GM10266 (cell line): ENCODE measurements at regions not wholly inside any gene's neighbourhood (a gene's known extent, or its start where the extent isn't known, plus 50 kb on each side); places are given as distances from the start of the nearest gene placed in this dataset.

Experiments used
- DNase-seq: peaks from one replicate; pipeline ENCODE4 v3.0.0; 2012; ENCODE audit errors: extremely low spot score
- TF ChIP-seq, protein P1 (sequence below): IDR thresholded peaks from 2 replicates; pipeline ENCODE4 v1.5.1; 2012; ENCODE audit warnings: mild to moderate bottlenecking, low read depth; ENCODE audit not compliant: control insufficient read depth, insufficient read depth; ENCODE audit errors: missing control alignments

DNA sequence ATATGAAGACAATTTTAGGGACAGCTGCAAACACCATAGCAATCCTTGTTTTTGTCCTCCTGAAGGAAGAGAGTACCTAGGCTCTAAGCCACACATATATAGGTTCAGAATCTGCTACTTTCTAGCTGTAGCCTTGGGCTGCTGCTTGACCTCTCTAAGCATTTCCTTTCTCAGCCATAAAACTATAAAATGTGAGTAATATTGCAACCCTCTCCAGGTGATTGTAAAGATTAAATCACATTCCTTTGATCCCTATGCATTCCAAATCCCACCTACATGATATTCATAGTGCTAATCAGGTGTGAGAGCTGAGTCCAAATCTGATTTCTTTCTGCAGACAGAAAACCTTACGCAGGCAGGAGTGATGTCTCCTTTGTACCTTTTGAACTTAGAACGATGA, 913.5 kb downstream of the VRK1 start:
- DNase-seq: no peak
- TF ChIP-seq, protein P1, sequence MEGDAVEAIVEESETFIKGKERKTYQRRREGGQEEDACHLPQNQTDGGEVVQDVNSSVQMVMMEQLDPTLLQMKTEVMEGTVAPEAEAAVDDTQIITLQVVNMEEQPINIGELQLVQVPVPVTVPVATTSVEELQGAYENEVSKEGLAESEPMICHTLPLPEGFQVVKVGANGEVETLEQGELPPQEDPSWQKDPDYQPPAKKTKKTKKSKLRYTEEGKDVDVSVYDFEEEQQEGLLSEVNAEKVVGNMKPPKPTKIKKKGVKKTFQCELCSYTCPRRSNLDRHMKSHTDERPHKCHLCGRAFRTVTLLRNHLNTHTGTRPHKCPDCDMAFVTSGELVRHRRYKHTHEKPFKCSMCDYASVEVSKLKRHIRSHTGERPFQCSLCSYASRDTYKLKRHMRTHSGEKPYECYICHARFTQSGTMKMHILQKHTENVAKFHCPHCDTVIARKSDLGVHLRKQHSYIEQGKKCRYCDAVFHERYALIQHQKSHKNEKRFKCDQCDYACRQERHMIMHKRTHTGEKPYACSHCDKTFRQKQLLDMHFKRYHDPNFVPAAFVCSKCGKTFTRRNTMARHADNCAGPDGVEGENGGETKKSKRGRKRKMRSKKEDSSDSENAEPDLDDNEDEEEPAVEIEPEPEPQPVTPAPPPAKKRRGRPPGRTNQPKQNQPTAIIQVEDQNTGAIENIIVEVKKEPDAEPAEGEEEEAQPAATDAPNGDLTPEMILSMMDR: no peak

DNA sequence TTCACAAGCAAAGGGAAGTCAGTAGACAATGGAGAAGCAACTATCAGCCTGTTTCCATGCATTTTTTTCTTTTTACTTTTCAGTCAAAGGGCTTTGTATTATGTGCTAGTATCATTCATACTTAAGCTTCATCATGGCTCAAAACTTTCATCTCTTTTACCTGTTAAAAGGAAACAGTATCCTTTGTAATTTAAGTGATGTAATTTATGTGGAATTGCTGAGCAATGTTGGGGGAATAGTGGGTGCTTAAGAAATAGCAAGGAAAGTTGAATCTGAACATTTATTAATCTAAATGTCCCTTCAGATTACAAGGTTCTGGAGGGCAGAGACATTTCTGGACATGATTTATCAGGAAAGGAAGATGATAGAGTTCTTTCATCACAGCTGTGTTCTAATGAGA, 915.3 kb downstream of the VRK1 start:
- TF ChIP-seq, protein P1: no peak
- DNase-seq: no peak

DNA sequence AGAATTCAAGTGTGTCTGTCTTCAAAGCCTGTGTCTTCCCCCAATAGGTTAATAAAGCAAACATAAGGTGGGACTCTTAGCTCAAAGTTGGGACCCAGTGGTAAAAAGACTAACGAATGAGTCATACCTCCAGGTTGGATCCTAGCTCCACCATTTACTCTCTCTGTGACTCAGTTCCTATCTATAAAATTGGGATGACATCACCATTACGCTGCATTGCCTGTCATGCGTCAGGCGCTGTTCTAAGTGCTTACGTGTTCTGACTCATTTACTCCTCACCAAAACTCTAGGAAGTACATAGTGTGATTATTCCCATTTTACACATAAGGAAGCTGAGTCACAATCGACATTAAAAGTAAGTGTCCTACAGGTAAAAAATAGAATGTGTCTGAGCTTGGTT, 915.8 kb downstream of the VRK1 start:
- no peak for DNase-seq
- TF ChIP-seq, protein P1: no peak

DNA sequence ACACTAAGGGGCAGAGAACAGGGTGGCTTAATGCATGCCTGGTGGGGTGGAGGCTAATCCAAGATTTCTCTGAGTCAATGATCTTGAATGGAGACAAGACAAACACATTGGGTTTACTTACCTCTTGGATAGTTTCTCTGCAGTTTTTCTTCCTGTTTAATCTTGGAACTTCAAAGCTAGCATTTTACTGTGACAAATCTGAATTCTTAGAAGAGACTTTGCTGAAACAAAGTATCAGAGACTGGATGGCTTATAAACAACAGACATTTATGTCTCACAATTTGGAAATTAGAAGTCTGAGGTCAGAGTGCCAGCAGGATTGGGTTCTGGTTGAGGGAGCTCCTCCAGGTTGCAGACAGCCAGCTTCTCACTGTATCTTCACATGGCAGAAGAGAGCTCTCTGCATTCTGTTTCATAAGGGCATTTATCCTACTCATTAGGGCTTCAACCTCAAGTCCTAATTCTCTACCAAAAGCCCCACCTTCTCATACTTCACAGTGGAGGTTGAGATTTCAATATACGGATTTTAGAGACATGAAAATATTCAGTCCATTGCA, 921.8 kb downstream of the VRK1 start:
- TF ChIP-seq, protein P1: no peak
- no peak for DNase-seq

DNA sequence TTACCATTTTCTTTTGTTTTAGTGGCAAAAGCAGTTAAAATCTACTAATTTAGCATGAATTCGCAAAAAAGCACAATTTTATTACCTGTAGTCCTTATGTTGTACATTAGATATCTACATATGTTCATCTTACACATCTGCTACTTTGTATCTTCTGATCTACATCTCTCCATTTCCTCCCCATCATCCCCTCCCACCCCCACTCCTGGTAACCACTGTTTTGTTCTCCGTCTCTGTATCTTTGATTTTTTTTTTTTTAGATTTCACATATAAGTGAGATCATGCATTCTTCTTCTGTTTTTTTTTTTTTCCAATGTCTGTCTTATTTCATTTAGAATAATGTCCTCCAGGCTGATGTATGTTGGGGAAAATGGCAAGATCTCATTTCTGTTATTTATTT, 922.7 kb downstream of the VRK1 start:
- TF ChIP-seq, protein P1: no peak

DNA sequence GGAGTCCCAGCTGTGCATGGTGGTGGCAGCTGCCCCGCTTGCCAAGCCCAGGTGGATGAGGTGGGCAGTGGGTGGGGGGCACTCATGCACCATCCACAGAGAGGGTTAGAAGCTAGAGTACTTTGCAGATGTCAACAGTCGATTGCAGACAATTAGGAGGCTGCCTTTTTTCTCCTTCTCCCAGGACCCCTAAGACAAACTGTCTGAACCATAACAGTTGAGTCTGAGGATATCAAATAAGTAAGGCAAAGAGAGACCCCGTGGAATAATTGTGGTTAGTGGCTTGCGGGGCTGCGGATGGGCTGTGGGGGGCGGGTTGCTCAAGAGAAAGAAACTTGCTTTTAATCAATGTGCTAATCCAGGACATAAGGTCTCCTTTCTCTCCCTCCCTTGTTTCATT, 926.2 kb downstream of the VRK1 start:
- TF ChIP-seq, protein P1: no peak
- DNase-seq: no peak

More for the DNA sequence above, 922.7 kb downstream of the VRK1 start:
- no peak for DNase-seq

DNA sequence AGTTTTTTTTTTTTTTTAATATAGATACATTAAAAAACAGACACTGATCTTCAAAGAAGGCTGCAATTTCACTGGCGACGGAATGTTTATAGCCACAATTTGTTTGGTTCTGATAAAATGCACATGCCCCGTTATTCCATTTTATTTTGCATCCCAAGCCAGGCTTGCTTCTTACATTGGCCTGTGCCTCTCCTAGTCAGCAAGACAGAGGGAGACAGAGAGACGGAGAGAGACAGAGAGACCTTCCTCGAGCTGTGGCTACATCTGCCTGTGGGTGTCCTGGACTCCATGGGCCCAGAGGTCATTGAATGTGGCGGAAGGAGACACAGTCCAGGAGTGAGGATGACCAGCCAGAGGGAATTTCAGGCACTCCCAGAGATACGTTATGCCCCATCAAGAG, 926.6 kb downstream of the VRK1 start:
- DNase-seq: no peak
- TF ChIP-seq, protein P1: no peak
